ENCODE measurements at regions not wholly inside any gene's neighbourhood (a gene's known extent, or its start where the extent isn't known, plus 50 kb on each side); places are given as distances from the start of the nearest gene placed in this dataset.

- TF ChIP-seq YY1 (IDR thresholded peaks at IDR 0.05; ENCODE audit: insufficient read depth, insufficient read length) (no peak), ZNF274 (IDR thresholded peaks at IDR 0.05; ENCODE audit: low read depth, low read length) (no peak)
Observed at GRCh38 chr13:90500569-90500968, 846.9 kb upstream of the MIR17HG start.
